Osteoblast (primary cell): ENCODE measurements at regions not wholly inside any gene's neighbourhood (a gene's known extent, or its start where the extent isn't known, plus 50 kb on each side); places are given as distances from the start of the nearest gene placed in this dataset.
A peak's percentile ranks its signal among the peaks of the same experiment; 100 is the strongest.

ENCODE experiments used
- DNase-seq: peaks from one replicate; pipeline ENCODE4 v3.0.0; 2011; ENCODE audit warnings: low spot score, mixed read lengths; ENCODE audit not compliant: insufficient read length; ENCODE audit errors: missing footprints
- H2AFZ ChIP-seq: 2 replicates; pipeline ENCODE4 v1.6.0; 2011; ENCODE audit warnings: mild to moderate bottlenecking, low read length
- H3K27ac ChIP-seq: 2 replicates; pipeline ENCODE4 v1.5.1; 2011; ENCODE audit warnings: mild to moderate bottlenecking, low read depth, low read length, moderate library complexity
- H3K27me3 ChIP-seq: 2 replicates; pipeline ENCODE4 v1.6.0; 2012; ENCODE audit warnings: mild to moderate bottlenecking, control low read depth, inconsistent platforms, low read length, moderate library complexity; ENCODE audit not compliant: insufficient read depth
- H3K36me3 ChIP-seq: 2 replicates; pipeline ENCODE4 v1.5.1; 2011; ENCODE audit warnings: mild to moderate bottlenecking, low read length, control low read depth, moderate library complexity; ENCODE audit not compliant: insufficient read depth
- H3K4me1 ChIP-seq: 2 replicates; pipeline ENCODE4 v1.5.1; 2011; ENCODE audit warnings: mild to moderate bottlenecking, low read length, control low read depth, moderate library complexity; ENCODE audit not compliant: insufficient read depth
- H3K4me2 ChIP-seq: 2 replicates; pipeline ENCODE4 v1.6.0; 2011; ENCODE audit warnings: mild to moderate bottlenecking, low read length; ENCODE audit not compliant: insufficient read depth
- H3K4me3 ChIP-seq: fragments of 200-600 bp; sonication (generic); 3 replicates; pipeline ENCODE4 v1.5.1; 2012; ENCODE audit warnings: mild to moderate bottlenecking, low read length, inconsistent platforms; ENCODE audit not compliant: insufficient read depth
- H3K79me2 ChIP-seq: 2 replicates; pipeline ENCODE4 v1.6.0; 2012; ENCODE audit warnings: mild to moderate bottlenecking, low read length, control low read depth, inconsistent platforms; ENCODE audit not compliant: insufficient read depth
- H3K9me3 ChIP-seq: 2 replicates; pipeline ENCODE4 v1.5.1; 2011; ENCODE audit warnings: low read depth, low read length, control low read depth
- H4K20me1 ChIP-seq: 2 replicates; pipeline ENCODE4 v1.6.0; 2012; ENCODE audit warnings: mild to moderate bottlenecking, low read length, control low read depth; ENCODE audit not compliant: insufficient read depth
- CTCF ChIP-seq: IDR thresholded peaks from 2 replicates; pipeline ENCODE4 v1.5.1; 2011; ENCODE audit warnings: mild to moderate bottlenecking, low read depth, low read length, moderate library complexity; ENCODE audit errors: extremely low read depth

DNA sequence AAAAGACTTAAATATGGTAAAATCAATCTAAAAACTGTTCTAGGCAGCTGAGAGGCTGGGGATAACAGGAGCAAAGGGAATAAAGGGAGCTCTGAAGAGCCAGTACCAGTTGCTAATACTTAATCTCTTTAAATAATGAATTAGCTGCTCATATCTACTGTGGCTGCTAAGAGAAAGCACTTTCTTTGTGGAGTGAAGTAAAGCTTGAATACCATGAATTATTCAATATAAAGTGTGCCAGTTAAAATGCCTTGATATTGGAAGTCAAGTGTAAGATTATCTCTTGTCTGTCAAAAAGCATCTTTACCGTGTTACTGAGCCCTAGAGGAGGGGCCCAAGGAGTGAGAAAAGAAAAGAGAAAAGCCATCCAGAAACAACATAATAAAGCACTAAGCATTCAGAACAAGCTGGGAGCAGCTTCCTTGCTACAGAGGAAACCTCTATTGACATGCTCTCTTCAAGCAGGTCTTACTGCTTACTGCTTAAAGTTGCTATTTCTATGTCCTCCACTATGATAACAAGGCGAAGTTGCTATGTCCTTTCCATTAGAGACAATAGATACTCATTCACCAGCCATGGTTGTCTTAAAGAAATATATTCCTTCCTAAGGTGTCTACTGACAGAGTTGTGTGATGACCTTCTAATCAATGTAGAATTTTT, 297.4 kb downstream of the CETN3 start:
- no peak for DNase-seq
- no peaks in the 10 kb centered on the region for H3K36me3 ChIP-seq
- H2AFZ ChIP-seq: peak overlapping the region; percentile 83
- H3K79me2 ChIP-seq: no peaks in the 10 kb centered on the region
- no peak for TF ChIP-seq CTCF
- no peak overlapping the region for H3K27ac ChIP-seq
- H3K4me1 ChIP-seq: no peaks in the 10 kb centered on the region
- no peaks in the 10 kb centered on the region for H4K20me1 ChIP-seq
- no peaks in the 10 kb centered on the region for H3K9me3 ChIP-seq
- H3K4me2 ChIP-seq: peak overlapping the region; percentile 49
- H3K27me3 ChIP-seq: no peaks in the 10 kb centered on the region
- H3K4me3 ChIP-seq: peak overlapping the region; percentile 33

DNA sequence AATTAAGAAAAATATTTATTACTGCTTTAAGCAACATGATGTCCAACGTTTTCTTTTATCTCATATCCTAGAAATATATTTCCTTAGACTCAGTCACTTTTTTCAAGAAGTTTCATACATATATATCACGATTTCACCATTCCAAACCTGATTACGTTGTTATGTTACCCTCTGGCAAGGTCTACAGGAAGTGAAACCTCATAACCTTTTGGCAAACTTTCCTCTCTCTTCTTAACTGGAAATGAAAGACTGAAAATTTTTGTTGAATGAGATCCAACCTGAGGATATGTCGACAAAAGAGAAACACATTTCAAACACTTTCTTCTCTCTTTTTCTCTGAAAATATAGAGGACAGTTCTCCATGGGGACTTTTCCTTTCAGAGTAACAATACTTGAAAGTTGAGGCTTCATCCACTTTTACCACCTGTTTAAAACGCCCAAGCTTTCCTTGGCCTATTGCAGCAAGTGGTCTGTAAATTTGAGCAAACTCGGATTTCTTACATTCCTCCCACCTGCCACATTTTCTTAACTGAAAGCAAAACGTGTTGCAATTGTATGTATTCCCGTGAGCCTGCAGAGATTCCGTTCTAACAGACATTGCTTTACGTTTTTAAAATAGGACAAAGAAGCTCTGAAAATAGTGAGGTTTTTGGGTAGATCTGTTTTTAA, 298.1 kb downstream of the CETN3 start:
- Histone ChIP-seq H3K36me3 (no peaks in the 10 kb centered on the region), H3K9me3 (no peaks in the 10 kb centered on the region), H3K4me3 (peak overlapping the region; percentile 33), H3K27ac (no peak overlapping the region), H4K20me1 (no peaks in the 10 kb centered on the region), H2AFZ (peak overlapping the region; percentile 83), H3K4me1 (no peaks in the 10 kb centered on the region), H3K27me3 (no peaks in the 10 kb centered on the region), H3K4me2 (peak overlapping the region; percentile 49), H3K79me2 (no peaks in the 10 kb centered on the region)
- no peak for TF ChIP-seq CTCF
- DNase-seq: no peak

GRCh38 chr5:90109285-90109684, 300.3 kb downstream of the CETN3 start:
- H3K9me3 ChIP-seq: no peaks in the 10 kb centered on the region
- H3K36me3 ChIP-seq: no peaks in the 10 kb centered on the region
- no peak for TF ChIP-seq CTCF
- no peaks in the 10 kb centered on the region for H3K27me3 ChIP-seq
- H4K20me1 ChIP-seq: no peaks in the 10 kb centered on the region
- H3K27ac ChIP-seq: no peak overlapping the region
- no peaks in the 10 kb centered on the region for H3K79me2 ChIP-seq
- H3K4me2 ChIP-seq: no peak overlapping the region
- H3K4me3 ChIP-seq: no peak overlapping the region
- no peak for DNase-seq
- H3K4me1 ChIP-seq: no peaks in the 10 kb centered on the region
- no peak overlapping the region for H2AFZ ChIP-seq

- no peak for DNase-seq
Observed at GRCh38 chr5:90099099-90099498, 310.5 kb downstream of the CETN3 start.

More at GRCh38 chr5:90099099-90099498, 310.5 kb downstream of the CETN3 start:
- Histone ChIP-seq H3K27me3 (no peaks in the 10 kb centered on the region), H3K27ac (no peak overlapping the region), H3K4me3 (no peak overlapping the region), H4K20me1 (no peaks in the 10 kb centered on the region), H3K4me1 (peaks cover 8% of the 10 kb centered on the region), H3K79me2 (no peaks in the 10 kb centered on the region), H2AFZ (no peak overlapping the region), H3K36me3 (no peaks in the 10 kb centered on the region), H3K9me3 (no peaks in the 10 kb centered on the region), H3K4me2 (no peak overlapping the region)
- no peak for TF ChIP-seq CTCF
